HG03558 (cell line): ENCODE measurements at regions not wholly inside any gene's neighbourhood (a gene's known extent, or its start where the extent isn't known, plus 50 kb on each side); places are given as distances from the start of the nearest gene placed in this dataset.
"Not testable (repeated sequence)": the region's sequence is repeated elsewhere in the genome, so short reads cannot be mapped to it uniquely, and the experiment has no call there.

Source experiments
- ATAC-seq: cut with Tn5 transposase; IDR thresholded peaks from one replicate; pipeline ENCODE4 v1.9.1; 2021; ENCODE audit warnings: moderate number of reproducible peaks; ENCODE audit not compliant: unreplicated experiment; ENCODE audit errors: extremely low read depth

GRCh38 chr16:59046335-59046734 lies 312.2 kb upstream of the GOT2 start:
- no peak for ATAC-seq

- no peak for ATAC-seq
These were observed 311.4 kb upstream of the GOT2 start for GRCh38 chr16:59045501-59045900.

GRCh38 chr16:59044616-59045015 lies 310.5 kb upstream of the GOT2 start:
- no peak for ATAC-seq

GRCh38 chr16:59042301-59042700 lies 308.2 kb upstream of the GOT2 start:
- ATAC-seq = no peak

- no peak for ATAC-seq
These were observed 305.1 kb upstream of the GOT2 start for GRCh38 chr16:59039066-59039720.

GRCh38 chr16:59030923-59031485 lies 296.9 kb upstream of the GOT2 start:
- ATAC-seq = no peak

GRCh38 chr16:59021751-59022150 lies 287.6 kb upstream of the GOT2 start:
- ATAC-seq = no peak

GRCh38 chr16:59013930-59014329 lies 279.8 kb upstream of the GOT2 start:
- ATAC-seq = no peak

GRCh38 chr16:58999762-59000161 lies 265.6 kb upstream of the GOT2 start:
- no peak for ATAC-seq

- not testable (repeated sequence) for ATAC-seq
These were observed 258.6 kb upstream of the GOT2 start for GRCh38 chr16:58992755-58993154.

GRCh38 chr16:58983181-58983965 lies 249.3 kb upstream of the GOT2 start:
- ATAC-seq = not testable (repeated sequence)

GRCh38 chr16:58970775-58971174 lies 236.7 kb upstream of the GOT2 start:
- peak; percentile 67 for ATAC-seq

- ATAC-seq = no peak
These were observed 229.4 kb upstream of the GOT2 start for GRCh38 chr16:58963479-58963878.

- ATAC-seq = no peak
These were observed 228.7 kb upstream of the GOT2 start for GRCh38 chr16:58962811-58963210.

GRCh38 chr16:58960484-58960883 lies 226.4 kb upstream of the GOT2 start:
- no peak for ATAC-seq

GRCh38 chr16:58960034-58960433 lies 225.9 kb upstream of the GOT2 start:
- no peak for ATAC-seq

- ATAC-seq = no peak
These were observed 224.6 kb upstream of the GOT2 start for GRCh38 chr16:58958749-58959148.

GRCh38 chr16:58948244-58948643 lies 214.1 kb upstream of the GOT2 start:
- no peak for ATAC-seq

- ATAC-seq = no peak
These were observed 206.5 kb upstream of the GOT2 start for GRCh38 chr16:58940609-58941008.

- no peak for ATAC-seq
These were observed 204.7 kb upstream of the GOT2 start for GRCh38 chr16:58938811-58939210.

GRCh38 chr16:58937661-58938060 lies 203.5 kb upstream of the GOT2 start:
- ATAC-seq = no peak

- ATAC-seq = no peak
These were observed 199.1 kb upstream of the GOT2 start for GRCh38 chr16:58933186-58933585.
